ENCODE measurements at regions not wholly inside any gene's neighbourhood (a gene's known extent, or its start where the extent isn't known, plus 50 kb on each side); places are given as distances from the start of the nearest gene placed in this dataset.

DNA sequence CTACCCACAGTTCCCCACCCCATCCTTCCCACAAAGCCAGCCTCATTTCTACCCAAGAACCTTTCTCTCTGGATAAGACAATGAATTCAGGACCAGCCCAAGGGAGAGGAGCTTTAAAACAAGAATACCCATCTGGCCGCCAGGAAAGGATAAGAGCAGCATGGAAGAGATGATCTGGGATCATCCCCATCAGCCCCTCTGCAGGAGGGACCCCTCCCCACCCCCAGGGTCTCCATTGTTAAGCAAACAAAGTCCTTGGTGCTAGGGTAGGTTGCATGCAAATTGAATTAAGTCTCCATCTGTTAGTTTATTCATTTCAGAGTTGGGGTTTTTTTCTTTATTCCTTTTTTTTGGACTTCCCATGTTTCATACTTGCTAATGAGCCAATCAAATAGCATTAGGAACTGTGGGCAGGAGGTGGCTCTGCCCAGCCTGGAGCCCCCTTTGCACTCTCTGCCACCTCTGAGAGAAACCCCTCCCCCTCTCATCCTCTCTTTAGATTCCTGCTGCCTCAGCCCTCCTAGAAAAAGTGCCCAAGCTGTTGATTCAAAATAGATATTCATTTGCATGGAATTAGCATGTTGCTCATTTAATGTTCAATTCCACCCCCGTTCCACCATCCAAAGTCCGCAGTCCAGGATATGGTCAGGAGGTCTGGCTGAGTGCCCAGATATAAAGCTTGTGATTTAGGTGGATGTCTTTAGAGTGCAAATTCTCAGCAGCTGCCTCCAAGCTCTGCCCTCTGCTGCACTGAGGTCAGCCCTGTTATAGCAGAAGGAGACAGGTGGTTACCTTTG is 138.5 kb upstream of the NCAM1 start:
- DNase-seq (ENCODE audit: low read depth) = no peak

DNA sequence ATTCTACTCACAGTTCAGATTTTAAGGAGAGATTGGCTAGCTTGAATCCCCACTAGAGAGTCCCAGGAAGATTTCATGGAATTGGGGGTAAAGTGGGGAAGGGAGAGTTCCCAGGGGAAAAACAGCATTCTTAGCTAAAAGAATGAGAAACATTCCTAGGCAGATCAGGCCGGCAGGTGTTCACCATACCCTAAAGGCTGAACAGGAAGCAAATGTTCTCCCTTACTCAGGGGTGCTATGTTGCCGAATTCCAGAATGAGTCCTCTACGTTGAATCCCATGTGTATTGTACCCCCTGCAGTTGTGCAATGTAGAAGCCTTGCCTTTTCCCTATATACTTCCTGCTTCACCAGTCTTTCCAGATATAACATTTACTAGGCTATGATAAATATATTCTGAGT is 135.2 kb upstream of the NCAM1 start:
- DNase-seq (ENCODE audit: low read depth) = no peak

DNA sequence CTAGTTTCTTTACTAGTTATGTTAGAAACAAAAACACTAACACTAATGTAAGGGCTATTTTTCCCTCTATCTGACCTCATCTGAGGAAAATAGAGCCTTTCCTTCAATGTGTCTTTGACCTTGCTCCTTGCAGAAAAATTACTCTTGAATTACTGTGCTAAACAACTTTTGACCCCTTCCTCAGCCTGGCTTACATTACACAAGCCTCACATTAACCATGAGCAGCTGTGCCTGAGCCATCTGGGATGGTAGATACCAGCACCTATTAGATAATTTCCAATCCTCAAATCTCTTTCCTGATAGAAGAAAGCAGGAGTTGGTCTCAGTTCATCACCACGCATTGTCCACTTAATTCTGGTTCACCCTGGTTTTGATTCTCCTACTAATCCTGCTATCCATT is 134.4 kb upstream of the NCAM1 start:
- DNase-seq (ENCODE audit: low read depth) = no peak

DNA sequence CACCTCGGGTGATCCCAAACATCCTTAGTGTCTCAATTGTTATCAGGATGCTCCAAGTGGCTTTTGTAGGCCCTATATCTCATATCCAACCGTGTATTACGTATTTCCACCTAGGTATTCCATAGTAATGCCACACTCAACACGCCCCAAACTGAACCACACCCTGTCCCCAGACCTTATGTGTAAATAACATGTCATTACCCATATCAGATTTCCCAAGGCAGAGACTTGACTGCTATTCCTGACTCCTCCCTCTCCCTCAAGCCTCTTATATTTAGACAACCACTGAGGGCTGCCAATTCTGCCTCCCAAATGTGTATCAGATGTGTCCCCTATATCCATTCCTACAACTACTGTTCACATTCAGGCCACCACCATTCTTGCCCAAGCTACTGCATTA is 132.8 kb upstream of the NCAM1 start:
- DNase-seq (ENCODE audit: low read depth) = no peak

DNA sequence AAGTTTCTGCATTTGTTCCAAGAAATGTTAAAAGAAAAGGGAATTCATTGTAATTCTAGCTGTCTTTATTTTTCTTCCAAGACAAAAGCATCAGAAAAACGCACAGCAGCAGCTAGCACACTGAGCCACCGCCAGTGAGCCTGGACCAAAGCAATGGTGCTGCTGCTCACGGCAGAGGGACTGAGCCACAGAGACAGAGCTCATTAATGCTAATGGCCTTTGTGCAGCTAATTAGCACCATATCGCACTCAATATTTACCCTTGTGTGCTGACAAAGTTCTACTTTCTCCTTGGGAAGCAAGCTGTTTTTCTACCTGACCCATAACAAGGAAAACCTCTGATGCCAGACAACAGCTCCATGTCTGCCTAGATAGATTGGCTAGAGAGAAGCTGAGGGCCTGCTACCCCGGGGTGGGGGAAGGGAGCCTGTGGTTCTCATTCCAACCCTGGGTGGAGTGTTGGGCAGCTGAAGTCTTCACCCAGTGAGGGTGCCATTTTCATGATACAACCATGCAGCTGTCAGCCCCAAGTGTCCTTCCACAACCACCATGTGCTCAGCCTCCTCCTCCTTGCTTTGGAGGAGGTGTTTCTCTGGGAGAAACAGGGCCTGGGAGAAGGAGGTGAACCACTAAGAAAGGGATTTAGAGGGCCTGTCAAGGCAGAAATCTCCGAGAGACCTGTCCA is 131.1 kb upstream of the NCAM1 start:
- no peak for DNase-seq (ENCODE audit: low read depth)

DNA sequence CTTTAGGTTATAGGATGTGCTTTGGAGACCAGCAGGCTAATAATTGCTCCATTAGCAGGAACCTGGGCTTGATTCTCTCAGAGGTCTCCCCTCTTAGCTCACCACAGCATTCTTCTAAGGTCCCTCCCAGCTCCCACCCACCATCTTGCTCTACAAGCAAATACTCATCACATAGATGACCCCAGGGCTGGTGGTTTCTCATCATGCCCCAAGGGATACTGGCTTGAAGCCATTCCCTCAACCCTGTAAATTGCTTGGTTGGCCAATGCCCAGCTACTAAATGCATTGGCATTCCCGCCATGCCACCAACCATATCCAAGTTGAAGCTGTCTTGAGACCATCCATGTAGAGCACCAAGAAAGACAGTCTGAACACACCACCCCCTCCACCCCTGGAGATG is 130.2 kb upstream of the NCAM1 start:
- no peak for DNase-seq (ENCODE audit: low read depth)

DNA sequence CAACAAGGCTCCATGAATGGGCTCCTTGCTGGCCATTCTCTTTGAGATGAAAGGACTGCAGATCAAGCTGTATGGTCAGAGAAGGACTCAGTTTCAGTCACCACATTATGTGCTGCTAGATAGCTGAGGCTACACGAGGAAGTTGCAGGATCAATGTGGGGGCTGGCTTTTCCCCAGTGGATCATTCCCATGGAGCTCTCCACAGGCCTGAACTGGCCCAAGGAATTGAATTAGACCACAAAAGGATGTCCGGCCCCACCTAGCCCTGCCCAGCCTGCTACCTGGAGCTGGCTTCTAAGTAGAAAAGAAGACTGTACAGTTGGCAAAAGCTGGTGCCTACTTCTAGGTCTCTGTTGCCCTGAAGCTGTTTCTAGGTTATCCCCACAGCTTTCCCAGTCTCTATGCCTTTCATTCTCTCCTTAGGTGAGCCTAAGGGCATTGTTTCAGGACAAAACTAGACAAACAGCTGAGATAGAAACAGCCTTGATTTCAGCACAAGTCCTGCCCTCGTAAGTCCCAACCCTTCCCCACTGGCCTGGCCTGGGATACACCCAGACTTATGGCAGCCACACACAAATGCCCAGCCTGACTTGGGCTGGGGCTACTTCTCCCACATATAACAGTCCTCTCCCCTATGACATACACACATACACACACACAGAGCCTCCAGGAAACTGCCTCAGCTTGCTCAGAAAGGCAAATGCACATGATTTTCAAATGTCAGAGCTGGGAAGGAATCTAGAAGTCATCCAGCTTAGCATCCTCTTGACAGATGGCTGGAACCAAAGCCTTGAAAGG is 129.1 kb upstream of the NCAM1 start:
- no peak for DNase-seq (ENCODE audit: low read depth)

DNA sequence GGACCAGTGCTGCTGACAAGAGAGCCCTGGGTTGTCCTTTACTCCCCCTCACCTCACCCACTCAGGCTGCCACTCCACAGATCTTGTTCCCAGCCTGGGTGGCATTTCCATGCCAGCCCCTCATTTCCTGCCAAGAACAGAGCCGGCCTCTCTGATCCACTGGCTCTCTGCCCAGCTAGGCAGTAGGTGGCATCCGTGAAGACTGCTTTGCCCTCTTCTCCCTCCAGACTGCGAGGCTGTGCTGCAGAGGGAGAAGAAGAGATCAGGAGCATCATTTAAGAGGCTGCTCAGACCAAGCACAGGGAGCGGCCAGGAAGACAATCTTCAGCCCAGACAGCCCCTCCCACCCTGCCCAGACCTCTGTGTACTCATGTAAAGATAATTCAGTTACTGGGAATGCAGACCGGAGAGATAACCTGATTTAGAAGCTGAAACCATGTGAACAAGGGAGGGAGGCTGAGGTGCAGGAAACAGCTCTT is 126.9 kb upstream of the NCAM1 start:
- no peak for DNase-seq (ENCODE audit: low read depth)

DNA sequence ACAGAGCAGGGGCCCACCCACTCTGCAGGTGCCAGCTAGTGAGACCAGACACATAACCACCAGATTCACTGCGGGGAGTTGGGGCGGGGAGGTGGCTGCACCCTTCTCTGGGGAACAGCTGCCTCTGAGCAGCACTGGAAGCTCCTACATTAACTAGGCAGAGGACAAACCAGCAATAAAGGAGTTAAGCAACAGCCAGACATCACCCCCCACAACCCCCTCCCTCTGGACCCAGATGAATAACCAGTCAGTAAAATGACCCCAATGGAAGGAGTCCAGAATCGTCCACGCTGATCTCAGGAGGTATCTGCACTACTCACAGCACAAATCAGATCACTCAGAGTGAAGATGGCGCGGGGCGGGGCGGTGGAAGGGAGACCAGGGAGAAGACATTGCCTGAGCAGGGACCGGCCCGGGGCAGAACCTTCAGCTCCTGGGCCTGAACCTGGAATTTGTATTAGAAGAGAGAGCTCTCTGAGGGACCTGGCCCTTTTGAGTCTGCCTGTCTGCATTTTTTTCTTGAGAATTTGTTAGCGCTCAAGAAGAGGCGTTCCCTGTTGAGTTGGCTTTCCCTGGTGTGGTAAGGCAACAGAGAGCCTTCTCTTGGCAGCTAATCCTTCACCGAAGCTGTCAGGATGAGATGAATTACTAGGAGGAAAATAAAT is 125.5 kb upstream of the NCAM1 start:
- no peak for DNase-seq (ENCODE audit: low read depth)

DNA sequence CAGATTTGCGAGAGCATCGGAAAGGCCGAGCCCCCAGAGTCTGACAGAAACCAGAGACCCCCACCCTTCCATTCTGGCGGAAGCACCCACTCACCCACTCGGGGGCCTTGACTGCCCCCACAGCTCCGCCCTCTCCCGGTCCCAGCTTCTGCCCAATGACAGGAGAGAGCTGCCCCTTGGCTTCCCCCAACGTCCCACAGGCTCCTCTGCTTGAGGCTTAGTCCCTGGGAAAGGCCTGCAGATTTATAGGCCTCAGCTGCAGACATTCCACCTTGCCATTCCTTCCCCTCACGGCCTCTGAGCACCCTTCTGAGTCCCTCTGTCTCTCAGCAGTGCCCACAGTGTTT is 125.0 kb upstream of the NCAM1 start:
- no peak for DNase-seq (ENCODE audit: low read depth)

DNA sequence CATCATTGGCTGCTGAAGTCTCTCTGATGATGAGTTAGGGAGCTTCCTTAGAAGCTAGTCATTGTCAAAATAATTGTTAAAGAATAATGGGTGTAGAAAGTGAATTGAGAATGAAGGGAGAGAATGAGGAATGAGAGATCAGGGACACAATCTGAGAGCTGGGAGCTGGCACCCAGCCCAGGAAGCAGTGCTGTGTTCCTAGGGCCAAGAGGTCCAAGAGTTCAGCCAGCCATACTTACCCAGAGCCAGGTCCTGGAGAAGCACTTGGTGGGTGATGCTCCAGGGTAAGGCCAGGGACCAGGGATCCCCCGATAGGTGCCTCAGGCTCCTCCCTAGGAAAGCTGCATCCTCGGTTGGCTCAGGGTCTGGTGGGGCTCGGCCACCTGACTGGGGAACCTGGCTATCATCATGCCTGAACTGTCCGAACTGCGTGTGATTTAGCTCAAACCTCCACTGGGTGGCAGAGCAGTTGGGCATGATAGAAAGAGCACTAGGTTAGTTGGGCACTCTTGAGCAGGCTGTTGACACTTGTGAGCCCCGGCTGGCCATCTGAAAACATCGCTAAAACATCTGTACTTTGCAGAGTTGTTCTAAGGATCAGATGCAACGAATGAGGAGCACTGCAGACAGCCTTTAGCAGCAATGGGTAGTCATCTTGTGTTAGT is 123.9 kb upstream of the NCAM1 start:
- no peak for DNase-seq (ENCODE audit: low read depth)

DNA sequence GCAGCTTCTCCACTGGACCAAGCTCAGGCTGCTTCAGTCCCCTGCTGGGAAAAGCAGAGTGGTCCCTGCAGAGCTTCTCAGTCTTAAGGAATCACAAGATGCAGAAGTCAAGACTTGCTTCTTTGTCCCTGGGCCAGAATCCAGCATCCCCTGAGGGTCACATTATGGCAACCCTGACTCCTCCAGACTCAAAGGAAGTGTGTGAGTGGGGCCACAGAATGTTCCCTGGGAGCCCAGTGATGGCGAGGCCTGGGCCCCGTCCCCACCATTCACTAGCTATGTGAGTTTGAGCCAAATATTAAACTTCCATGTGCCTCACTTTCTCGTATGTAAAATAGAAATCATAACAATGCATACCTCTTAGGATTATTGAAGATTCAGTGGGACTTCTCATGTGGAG is 122.2 kb upstream of the NCAM1 start:
- no peak for DNase-seq (ENCODE audit: low read depth)

DNA sequence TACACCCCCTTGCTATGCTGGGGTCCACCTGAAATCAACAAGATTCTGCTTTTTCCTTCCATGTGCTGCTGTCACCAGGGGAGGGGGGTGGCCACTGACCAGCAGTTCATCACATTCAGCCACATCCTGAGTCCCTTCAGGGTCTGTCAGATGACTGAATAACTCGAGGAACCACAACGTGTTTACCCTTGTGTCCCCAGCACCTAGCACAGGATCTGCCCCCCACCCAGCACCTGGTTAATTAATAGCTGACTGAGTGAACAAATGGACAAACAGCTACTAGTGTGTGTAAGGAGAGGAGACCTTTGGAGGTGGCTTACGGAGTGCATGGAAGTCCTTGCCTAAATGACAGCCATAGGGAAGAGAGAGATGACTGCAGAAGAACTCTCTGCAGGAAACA is 119.5 kb upstream of the NCAM1 start:
- DNase-seq (ENCODE audit: low read depth) = no peak

DNA sequence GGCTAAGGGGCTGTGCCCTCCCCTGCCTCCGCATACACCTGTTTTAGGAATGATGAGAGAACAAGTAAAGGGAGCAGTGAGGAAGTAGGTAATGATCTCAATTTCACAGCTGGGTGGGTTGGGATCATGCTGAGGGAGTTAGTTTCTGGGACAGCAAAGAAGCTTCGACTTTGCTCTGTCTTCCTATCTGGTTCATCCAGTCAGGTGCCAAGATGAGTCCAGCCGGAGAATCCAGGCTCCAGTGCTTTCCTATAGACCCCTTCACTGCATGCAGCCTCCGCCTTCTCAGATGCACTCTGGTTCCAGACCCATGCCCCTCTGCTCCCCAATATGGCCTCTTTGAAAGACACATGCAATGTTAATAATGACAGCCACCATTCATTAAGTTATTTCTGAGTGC is 119.1 kb upstream of the NCAM1 start:
- DNase-seq (ENCODE audit: low read depth) = no peak

DNA sequence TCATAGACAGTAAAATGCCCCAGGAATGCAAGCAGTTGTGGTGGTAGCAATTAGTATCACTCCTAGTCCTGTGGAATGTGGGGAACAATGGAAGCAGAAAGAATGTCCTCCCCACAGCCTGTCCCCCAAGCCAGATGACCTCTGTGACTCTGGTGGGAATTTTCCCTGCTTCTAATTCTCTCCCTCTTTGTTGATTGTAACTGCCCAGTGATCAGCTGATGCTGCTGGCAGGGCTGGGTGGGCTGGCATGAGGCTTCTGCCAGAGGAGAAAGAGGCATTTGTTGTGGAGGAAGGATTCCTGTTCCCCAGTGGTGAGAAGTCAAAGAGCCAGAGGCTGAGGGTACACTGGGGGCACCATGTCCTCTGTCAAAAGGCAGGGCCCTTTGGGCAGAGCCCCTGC is 116.7 kb upstream of the NCAM1 start:
- DNase-seq (ENCODE audit: low read depth) = no peak

DNA sequence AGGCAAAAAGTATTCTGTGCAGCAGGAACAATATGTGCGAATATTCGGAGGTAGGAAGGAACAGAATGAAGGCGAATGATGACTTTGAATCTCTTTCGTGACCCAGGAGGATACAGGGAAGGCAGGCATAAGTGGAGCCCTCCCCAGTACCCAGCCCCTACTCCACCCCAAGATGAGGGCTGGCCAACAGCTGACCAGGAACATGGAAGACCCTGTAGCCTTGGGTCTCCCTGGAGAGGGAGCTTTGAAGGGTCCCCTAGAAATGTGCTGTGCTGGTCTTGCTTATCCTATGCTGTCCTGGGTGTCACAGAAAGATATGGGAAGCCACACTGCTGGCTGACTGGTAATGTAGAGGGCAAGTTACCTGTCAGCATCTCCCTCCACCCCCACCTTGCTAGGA is 113.7 kb upstream of the NCAM1 start:
- no peak for DNase-seq (ENCODE audit: low read depth)

DNA sequence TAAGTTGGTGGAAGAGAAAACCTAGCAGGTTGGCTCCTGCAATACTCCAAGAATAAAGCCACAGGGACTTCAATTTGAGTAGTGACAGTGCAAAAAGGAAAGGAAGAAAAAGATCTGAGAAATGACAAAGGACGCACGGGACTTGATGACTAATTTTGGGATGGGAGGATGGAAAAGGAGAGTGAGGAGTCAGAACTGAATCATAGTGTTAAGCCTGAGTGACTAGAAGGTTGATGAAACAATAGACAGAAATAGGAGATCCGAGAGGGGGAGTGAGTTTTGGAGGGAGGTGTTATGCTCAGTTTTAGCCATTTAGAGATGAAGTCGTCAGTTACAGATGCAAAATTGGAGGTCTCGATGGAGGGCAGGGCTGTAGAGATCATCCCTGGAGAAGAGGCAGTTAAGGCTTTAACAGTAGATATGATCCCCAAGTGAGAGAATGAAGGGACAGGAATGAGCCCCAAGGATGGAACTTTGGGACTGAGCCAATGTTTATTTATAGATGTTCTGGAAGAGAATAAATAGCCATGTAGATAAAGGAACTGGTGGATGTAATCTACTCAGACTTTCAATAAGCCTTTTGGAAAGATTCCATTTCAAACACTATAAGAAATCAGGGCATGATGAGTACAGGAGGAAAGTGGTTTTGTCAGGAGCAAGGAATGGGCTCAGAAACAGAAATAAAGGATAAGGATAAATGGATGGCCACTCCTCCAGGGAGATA is 108.9 kb upstream of the NCAM1 start:
- DNase-seq (ENCODE audit: low read depth) = no peak

DNA sequence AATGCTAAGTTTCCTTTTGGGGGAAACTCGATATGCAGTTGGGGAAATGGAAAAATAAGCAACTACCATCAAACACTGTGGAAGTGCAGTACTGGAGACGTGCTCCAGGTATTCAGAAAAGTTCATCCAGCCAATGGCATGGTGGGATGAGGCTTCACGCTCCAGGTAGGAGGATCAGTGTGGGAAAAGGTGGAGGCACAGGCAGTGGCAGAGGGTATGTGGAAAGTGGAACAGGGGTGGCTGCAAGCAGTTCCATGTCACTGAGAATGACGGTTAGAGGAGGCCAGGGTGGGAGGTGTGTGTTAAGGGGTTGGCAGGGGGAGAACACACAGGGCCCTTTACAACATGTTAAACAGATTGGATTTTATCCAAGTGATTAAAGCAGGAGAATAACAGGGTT is 105.1 kb upstream of the NCAM1 start:
- no peak for DNase-seq (ENCODE audit: low read depth)

DNA sequence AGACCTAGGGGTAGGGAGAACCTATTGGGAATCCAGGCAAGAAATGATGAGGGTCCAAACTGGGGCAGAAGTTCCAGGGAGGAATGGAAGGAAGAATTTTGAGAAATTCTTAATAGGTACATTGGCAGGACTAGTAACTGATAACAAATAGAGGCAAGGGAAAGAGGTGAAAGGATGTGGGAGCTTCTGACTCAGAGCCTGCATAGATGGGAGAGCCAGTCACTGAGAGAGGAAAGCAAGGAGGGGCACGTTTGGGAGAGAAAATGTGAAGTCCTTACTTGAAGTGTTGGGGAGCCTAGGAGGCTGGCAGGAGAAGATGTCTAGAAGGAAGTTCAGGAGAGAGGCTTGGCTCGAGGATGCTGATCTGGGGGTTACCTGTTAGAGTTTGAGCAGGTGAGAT is 104.6 kb upstream of the NCAM1 start:
- no peak for DNase-seq (ENCODE audit: low read depth)

DNA sequence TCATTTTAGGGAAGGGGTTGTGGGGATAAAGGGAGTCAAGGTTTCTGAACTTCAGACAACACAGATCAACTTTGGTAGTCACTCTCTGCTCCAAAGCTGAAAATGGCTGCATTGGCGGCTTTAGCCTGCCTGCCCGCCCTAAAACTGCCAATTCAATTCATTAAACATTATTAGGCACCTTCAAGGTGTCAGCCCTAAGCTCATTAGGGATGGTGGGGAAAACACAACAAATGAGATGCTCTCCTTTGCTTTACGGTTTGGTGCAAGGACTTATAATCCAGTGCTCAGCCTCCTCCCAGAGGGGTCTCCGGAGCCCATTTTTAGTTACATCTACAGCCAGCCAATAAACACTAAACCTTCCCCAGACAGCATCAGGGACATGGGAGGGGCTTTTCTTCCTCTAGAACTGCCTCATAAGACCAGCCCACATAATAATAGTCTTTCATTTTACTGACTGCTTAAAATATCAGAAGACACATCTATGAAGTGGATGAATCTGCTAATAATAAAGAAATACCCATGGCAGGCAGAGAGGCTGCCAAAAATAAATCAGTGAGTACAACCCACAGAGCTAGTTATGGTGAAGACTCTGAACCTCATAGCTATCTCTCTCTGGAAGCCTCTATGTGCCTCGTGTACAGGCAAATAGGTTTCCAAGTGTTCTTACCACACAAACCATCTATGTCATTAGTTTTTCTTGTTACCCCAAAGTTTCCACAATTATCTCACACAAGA is 102.8 kb upstream of the NCAM1 start:
- no peak for DNase-seq (ENCODE audit: low read depth)

DNA sequence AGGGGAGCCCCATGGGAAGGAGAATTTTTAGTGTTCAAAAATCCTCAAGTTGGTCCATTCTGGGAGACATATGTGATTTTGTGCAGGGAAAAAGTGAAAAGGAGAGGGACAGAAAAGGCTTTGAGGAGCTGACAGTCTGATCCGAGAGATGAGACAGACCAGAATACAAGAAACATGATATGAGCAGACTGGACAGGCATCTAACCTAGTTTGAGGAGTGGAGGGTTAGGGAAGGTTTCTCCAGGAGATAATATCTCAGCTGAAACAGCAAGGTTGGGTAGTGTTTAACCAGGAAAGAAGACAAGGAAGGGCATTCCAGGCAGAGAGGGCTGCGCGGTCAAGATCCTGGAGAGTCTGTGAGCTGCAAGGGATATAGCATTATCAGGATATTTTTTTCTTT is 101.4 kb upstream of the NCAM1 start:
- DNase-seq (ENCODE audit: low read depth) = no peak

Data from GM04504 (cell line).